ENCODE measurements at regions not wholly inside any gene's neighbourhood (a gene's known extent, or its start where the extent isn't known, plus 50 kb on each side); places are given as distances from the start of the nearest gene placed in this dataset.

GRCh38 chr5:74290634-74291241 is 349.8 kb downstream of the ENC1 start:
- no peak for TF ChIP-seq CTCF (IDR thresholded peaks at IDR 0.05)

DNA sequence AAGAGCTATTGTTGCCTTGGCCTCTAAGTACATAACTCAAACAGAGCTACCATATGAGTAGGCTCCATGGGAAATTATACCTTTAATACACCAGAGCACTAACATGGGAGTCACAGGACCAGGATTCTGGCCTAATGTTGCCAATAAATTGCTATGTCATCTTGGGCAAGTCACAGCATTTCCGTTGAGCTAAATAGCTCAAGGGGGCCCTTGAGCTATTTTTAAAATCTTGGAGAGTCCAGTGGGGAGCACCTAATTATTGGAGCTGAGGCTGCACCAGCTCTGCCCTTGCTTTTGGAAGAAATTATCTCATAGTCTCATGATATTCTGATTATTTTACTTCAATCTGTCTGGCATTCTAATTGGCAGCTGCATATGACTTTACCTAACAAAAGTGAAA is 350.8 kb downstream of the ENC1 start:
- TF ChIP-seq CTCF (IDR thresholded peaks at IDR 0.05): no peak

DNA sequence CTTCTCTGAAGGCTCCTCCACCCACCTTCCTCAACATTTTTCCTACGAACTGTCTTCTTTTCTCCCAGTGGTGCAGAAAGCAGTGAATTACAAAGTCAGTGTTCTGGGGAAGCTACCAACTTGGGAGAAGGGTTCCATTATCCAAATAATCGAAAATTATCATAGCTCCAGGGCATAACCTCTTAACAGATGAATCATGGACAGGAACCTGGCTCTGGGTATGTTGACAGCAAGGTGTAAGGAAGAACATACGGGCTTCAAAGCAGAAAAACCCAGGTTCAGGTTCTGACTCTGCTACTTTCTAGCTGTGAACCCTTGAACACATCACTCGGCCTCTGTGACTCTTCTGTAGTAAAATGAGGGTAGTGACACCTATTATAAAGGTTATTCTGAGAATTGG is 351.3 kb downstream of the ENC1 start:
- no peak for TF ChIP-seq CTCF (IDR thresholded peaks at IDR 0.05)

DNA sequence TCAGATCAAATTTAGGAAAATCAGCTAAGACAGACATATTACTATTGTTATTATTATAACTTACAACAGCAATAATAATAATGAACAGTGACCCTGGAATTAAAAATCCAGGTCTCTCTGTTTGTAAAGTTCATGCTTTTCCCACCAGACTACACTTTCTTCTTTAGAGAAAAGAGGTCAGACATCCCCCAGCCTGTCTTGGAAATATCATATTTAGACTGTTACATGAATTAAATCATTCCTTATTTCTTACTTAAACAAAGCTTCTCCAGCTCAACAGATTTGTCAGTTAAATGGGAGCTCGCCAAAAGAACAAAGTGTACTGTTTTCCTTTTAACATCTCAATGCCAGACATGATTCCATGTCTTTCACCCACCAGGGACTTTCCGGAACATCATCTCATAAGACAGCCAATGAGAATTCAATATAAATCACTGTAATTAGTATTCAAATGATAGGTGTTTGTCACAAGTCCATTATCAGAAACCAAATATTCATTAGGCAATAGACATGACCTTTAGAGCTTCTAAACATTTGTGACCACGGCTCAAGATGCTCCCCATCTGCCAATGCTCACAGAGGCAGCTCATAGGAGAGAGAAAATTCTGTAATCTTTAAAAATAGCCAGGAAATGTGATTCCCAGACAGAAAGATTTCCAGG is 351.9 kb downstream of the ENC1 start:
- TF ChIP-seq CTCF (IDR thresholded peaks at IDR 0.05): no peak

DNA sequence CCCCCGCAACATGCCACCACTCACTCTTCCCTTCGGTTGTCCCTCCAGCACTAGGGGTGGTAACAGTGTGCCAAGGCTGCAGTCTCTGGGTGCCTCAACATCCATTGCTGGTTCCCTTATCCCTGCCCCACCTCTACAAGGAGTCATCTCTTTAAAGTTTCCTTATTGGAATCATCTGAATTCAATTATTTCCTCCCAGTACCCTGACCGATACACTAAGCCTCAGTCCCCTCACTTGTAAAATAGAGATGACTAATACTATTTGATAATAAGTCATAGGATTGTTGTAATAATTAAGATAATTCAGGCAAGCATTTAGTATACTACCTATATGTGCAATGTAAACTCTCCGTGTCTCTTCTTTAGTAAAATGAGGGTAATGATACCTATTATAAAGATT is 352.5 kb downstream of the ENC1 start:
- TF ChIP-seq CTCF (IDR thresholded peaks at IDR 0.05): no peak

DNA sequence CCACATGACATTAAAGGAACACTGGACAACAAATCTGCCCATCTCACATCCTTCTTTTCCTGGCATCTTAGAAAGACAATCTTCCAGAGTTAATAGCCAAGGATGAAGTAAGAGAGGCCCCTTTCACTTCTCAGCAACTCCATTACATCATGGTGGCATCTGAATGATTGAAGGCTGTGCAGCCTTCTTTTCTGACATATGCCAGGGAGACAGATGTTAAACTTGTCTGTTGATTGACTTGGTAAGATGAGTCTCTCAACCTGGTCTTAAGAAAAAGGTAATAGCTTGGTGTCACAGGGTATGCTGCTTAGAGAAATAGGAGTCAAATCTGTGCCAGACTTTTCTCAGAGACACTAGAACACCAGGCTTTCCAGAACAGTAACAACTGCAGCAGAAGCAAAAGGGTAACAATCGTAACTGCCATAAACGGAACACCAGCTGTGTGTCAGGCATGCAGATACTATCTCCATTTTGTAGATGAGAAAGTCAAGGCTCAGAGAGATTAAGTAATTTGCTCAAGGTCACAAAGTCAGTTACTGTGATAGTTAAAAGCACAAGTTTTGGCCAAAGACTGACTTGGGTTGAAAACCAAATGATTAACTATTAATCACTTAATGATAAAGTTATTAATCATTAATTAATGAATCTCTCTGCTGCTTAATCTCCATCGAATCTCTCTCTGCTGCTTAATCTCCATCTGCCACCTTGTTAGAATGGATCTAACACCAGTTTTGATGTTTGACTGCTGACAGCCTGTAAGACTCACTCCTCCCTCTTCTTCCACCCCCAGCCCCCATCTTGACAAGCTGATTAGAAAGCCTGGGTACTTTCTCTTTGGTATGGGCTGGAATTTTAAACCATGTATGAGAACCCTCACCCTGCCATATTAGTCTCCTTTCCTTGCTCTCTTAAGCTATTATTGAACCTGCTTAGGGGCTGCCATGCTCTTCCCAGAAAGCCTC is 353.5 kb downstream of the ENC1 start:
- TF ChIP-seq CTCF (IDR thresholded peaks at IDR 0.05): no peak

GRCh38 chr5:74285675-74286280 is 354.8 kb downstream of the ENC1 start:
- no peak for TF ChIP-seq CTCF (IDR thresholded peaks at IDR 0.05)

Measured in LNCAP (cell line).